Stomach (tissue), 8 donors: ENCODE measurements at regions not wholly inside any gene's neighbourhood (a gene's known extent, or its start where the extent isn't known, plus 50 kb on each side); places are given as distances from the start of the nearest gene placed in this dataset.

Experiments used
- DNase-seq, 2 donors: peaks; one replicate each; pipeline versions ENCODE4 v3.0.0 to v3.0.0-alpha.2; 2013 to 2019
- H3K27ac ChIP-seq, 5 donors: fragments of 200-600 bp in 4 of 5; sonication (generic) in 4 of 5; one replicate each; pipeline ENCODE4 v1.5.1; 2013 to 2019; ENCODE audit warnings: mild to moderate bottlenecking in 1 of 5, moderate library complexity in 1 of 5
- H3K27me3 ChIP-seq, 3 donors: fragments of 200-600 bp; sonication (generic); one replicate each; pipeline ENCODE4 v1.5.1; 2017 to 2019; ENCODE audit warnings: mixed run types in 1 of 3
- H3K36me3 ChIP-seq, 4 donors: fragments of 200-600 bp; sonication (generic); 1 replicate in 3 of 4; 2 replicates in 1 of 4; pipeline ENCODE4 v1.5.1; 2016 to 2019
- H3K4me1 ChIP-seq, 4 donors: fragments of 200-600 bp; sonication (generic); one replicate each; pipeline ENCODE4 v1.5.1; 2016 to 2019
- H3K4me3 ChIP-seq, 4 donors: fragments of 200-600 bp; sonication (generic) in 3 of 4; one replicate each; pipeline ENCODE4 v1.5.1; 2016 to 2019; ENCODE audit warnings: mild to moderate bottlenecking in 1 of 4
- H3K9me3 ChIP-seq, 4 donors: fragments of 200-600 bp; sonication (generic); one replicate each; pipeline ENCODE4 v1.5.1; 2016 to 2019
- CTCF ChIP-seq, 7 experiments: fragments of 450-650 bp in 4 of 7; fragments of 200-600 bp in 3 of 7; sonication (generic) in 3 of 7; IDR thresholded peaks; one replicate each; pipeline ENCODE4 v1.5.1; 2016 to 2019; ENCODE audit warnings: antibody characterized with exemption in 7 of 7, control low read depth in 2 of 7, mild to moderate bottlenecking in 1 of 7
- EP300 ChIP-seq: sonication (generic); formaldehyde crosslinking; IDR thresholded peaks from one replicate; pipeline ENCODE4 v1.6.1; 2017; ENCODE audit warnings: antibody characterized with exemption
- POLR2A ChIP-seq, 4 donors: fragments of 450-650 bp; IDR thresholded peaks; one replicate each; pipeline ENCODE4 v1.6.1; 2016; ENCODE audit warnings: antibody characterized with exemption in 4 of 4, control low read depth in 2 of 4, mild to moderate bottlenecking in 1 of 4, moderate library complexity in 1 of 4
- POLR2AphosphoS5 ChIP-seq, 3 donors: sonication (generic); formaldehyde crosslinking; IDR thresholded peaks; one replicate each; pipeline ENCODE4 v1.6.1; 2016; ENCODE audit warnings: antibody characterized with exemption in 3 of 3
- WGBS, 5 donors: extraction: QIAGEN DNeasy Blood & Tissue Kit in 3 of 5; methylation state at CpG; one replicate each; pipeline versions ENCODE4 v1.1.5 to v1.1.7; 2013 to 2018; 5-methylcytosine and 5-hydroxymethylcytosine counted together
- intact Hi-C: fragments of 100-400 bp; cut with DNase I; formaldehyde crosslinking; loops from one replicate; pipeline ENCODE4 v1.15.1; 2023; ENCODE audit warnings: low total_unique reads
- donor health status: healthy with polysubstance abuse.
- donor health status: Bipolar disorder and iron deficiency.
- donor health status: healthy.

GRCh38 chr18:41814651-41815050 lies 140.4 kb upstream of the PIK3C3 start:
- TF ChIP-seq EP300 (no peak), CTCF (IDR thresholded peaks at IDR 0.05) (no peak), POLR2A (IDR thresholded peaks at IDR 0.05) (no peak), POLR2AphosphoS5 (IDR thresholded peaks at IDR 0.05) (no peak)
- Histone ChIP-seq H3K9me3 (no peaks in the 10 kb centered on the region), H3K27ac (no peak overlapping the region), H3K4me1 (no peaks in the 10 kb centered on the region), H3K27me3 (no peaks in the 10 kb centered on the region), H3K4me3 (no peak overlapping the region), H3K36me3 (no peaks in the 10 kb centered on the region)
- no peak for DNase-seq
- WGBS, 5 donors: 68 to 82% (median 73%) methylated on average over 2 of the region's 2 CpGs
- intact Hi-C loops: no loop called here

GRCh38 chr18:41809652-41810051 lies 145.4 kb upstream of the PIK3C3 start:
- intact Hi-C loops: no loop called here
- 43 to 56% (median 50%) methylated on average over 2 of the region's 2 CpGs for WGBS, 5 donors
- TF ChIP-seq EP300: no peak
- TF ChIP-seq CTCF (IDR thresholded peaks at IDR 0.05): no peak
- no peak for TF ChIP-seq POLR2A (IDR thresholded peaks at IDR 0.05)
- TF ChIP-seq POLR2AphosphoS5 (IDR thresholded peaks at IDR 0.05): no peak
- Histone ChIP-seq H3K4me1 (no peaks in the 10 kb centered on the region), H3K36me3 (no peaks in the 10 kb centered on the region), H3K4me3 (no peak overlapping the region), H3K9me3 (no peaks in the 10 kb centered on the region), H3K27ac (no peak overlapping the region), H3K27me3 (no peaks in the 10 kb centered on the region)
- DNase-seq: no peak

- H3K27me3 ChIP-seq: no peaks in the 10 kb centered on the region
- no peak for DNase-seq
- 81 to 86% (median 84%) methylated on average over 3 of the region's 3 CpGs for WGBS, 5 donors
- H3K4me1 ChIP-seq: no peaks in the 10 kb centered on the region
- intact Hi-C loops: no loop called here
- H3K27ac ChIP-seq: no peak overlapping the region
- no peak for TF ChIP-seq POLR2AphosphoS5 (IDR thresholded peaks at IDR 0.05)
- TF ChIP-seq POLR2A (IDR thresholded peaks at IDR 0.05): no peak
- no peak for TF ChIP-seq CTCF (IDR thresholded peaks at IDR 0.05)
- H3K9me3 ChIP-seq: no peaks in the 10 kb centered on the region
- H3K36me3 ChIP-seq: no peaks in the 10 kb centered on the region
- H3K4me3 ChIP-seq: no peak overlapping the region
These were observed 149.7 kb upstream of the PIK3C3 start for GRCh38 chr18:41805341-41805740.

- intact Hi-C loops: no loop called here
- no peaks in the 10 kb centered on the region for H3K27me3 ChIP-seq
- no peak for DNase-seq
- no peak overlapping the region for H3K4me3 ChIP-seq
- H3K4me1 ChIP-seq: no peaks in the 10 kb centered on the region
- 46 to 68% (median 63%) methylated on average over 2 of the region's 2 CpGs for WGBS, 5 donors
- H3K9me3 ChIP-seq: no peaks in the 10 kb centered on the region
- no peaks in the 10 kb centered on the region for H3K36me3 ChIP-seq
- TF ChIP-seq EP300 (no peak), POLR2A (IDR thresholded peaks at IDR 0.05) (no peak), CTCF (IDR thresholded peaks at IDR 0.05) (no peak), POLR2AphosphoS5 (IDR thresholded peaks at IDR 0.05) (no peak)
- H3K27ac ChIP-seq: no peak overlapping the region
These were observed 156.2 kb upstream of the PIK3C3 start for GRCh38 chr18:41798879-41799278.
